AG10803 (cell line): ENCODE measurements at regions not wholly inside any gene's neighbourhood (a gene's known extent, or its start where the extent isn't known, plus 50 kb on each side); places are given as distances from the start of the nearest gene placed in this dataset.

Source experiments
- DNase-seq: peaks from one replicate; pipeline ENCODE4 v3.0.0; 2010; ENCODE audit warnings: low read depth
- H3K4me3 ChIP-seq: 2 replicates; pipeline ENCODE4 v1.5.1; 2011; ENCODE audit warnings: mild to moderate bottlenecking, low read length, control low read depth
- CTCF ChIP-seq: conservative IDR thresholded peaks from 2 replicates; pipeline ENCODE4 v1.5.1; 2011; ENCODE audit warnings: mild to moderate bottlenecking, low read length, control low read depth, inconsistent platforms

DNA sequence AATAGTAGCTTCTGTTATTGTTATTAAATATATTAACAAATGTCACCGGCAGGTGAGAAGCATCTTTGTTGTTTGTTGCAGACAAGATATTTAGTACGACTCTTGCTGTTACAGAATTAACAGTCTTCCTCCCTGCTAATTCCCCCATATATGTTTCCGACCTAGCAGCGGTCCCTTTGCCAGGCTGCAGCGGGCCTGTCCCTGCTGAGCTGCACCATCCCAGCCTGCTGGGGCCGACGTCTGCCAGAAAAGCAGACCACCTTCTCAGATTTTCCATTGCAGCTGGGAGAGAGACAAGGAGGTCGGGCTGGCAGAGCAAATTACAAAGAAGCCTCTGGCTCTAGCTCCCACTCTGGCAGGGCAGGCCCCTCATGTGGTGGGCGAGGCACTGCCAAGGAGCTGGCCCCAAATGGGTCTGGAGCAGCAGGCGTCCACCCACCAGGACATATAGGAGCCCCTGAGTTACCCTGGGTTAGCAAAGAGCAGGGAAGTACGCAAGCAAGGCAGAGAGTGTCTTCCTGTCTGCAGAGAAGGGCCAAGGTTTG lies 142.7 kb downstream of the FOXD2 start:
- H3K4me3 ChIP-seq, result no peak overlapping the region
- no peak for DNase-seq
- TF ChIP-seq CTCF, result no peak

GRCh38 chr1:47582891-47583608 lies 145.2 kb downstream of the FOXD2 start:
- H3K4me3 ChIP-seq, result no peak overlapping the region
- DNase-seq, result no peak
- no peak for TF ChIP-seq CTCF

GRCh38 chr1:47584249-47584648 lies 146.4 kb downstream of the FOXD2 start:
- no peak for TF ChIP-seq CTCF
- no peak for DNase-seq
- H3K4me3 ChIP-seq, result no peak overlapping the region

- H3K4me3 ChIP-seq, result no peak overlapping the region
- DNase-seq, result no peak
- TF ChIP-seq CTCF, result no peak
Observed at GRCh38 chr1:47585141-47585902, 147.5 kb downstream of the FOXD2 start.

GRCh38 chr1:47587891-47588582 lies 150.2 kb downstream of the FOXD2 start:
- H3K4me3 ChIP-seq, result no peak overlapping the region
- DNase-seq, result no peak
- TF ChIP-seq CTCF, result no peak

- no peak overlapping the region for H3K4me3 ChIP-seq
- no peak for TF ChIP-seq CTCF
- DNase-seq, result no peak
Observed at GRCh38 chr1:47590523-47591225, 152.8 kb downstream of the FOXD2 start.
